ENCODE measurements at regions not wholly inside any gene's neighbourhood (a gene's known extent, or its start where the extent isn't known, plus 50 kb on each side); places are given as distances from the start of the nearest gene placed in this dataset.
"Not testable (repeated sequence)": the region's sequence is repeated elsewhere in the genome, so short reads cannot be mapped to it uniquely, and the experiment has no call there.

- DNase-seq = no peak
Observed at GRCh38 chr4:19187691-19188090, 1064.0 kb upstream of the SLIT2 start.

DNA sequence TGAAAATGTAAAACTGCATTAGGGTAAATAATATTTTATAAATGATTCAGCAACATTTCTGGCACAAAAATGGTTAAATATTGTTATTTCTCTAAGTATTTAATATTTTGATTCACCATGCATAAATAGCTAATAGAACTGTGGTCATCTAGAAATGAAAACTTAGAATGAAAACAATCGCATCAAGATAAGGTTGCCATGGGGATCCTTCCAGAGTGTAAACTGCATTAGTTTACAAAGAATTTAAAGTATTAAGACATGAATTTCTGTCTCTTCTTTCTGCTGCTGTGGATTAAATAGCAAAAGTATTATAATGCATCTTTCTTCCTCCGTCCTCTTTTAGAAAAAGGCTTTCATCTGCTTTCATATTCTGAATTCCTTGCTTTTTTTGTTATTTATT is 1064.6 kb upstream of the SLIT2 start:
- no peak for DNase-seq

DNA sequence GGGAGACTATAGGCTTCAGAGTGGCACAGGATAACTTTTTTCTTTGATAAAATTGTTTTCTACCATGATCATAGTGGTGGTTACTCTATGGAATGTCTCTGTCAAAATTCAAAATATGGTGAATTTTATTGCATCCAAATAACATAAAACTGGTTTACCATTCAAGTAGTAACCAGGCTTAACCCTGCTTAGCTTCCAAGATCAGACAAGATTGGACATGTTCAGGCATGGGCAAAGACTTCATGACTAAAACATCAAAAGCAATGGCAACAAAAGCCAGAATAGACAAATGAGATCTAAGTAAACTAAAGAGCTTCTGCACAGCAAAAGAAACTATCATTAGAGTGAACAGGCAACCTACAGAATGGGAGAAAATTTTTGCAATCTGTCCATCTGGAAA is 1070.1 kb upstream of the SLIT2 start:
- DNase-seq = not testable (repeated sequence)

DNA sequence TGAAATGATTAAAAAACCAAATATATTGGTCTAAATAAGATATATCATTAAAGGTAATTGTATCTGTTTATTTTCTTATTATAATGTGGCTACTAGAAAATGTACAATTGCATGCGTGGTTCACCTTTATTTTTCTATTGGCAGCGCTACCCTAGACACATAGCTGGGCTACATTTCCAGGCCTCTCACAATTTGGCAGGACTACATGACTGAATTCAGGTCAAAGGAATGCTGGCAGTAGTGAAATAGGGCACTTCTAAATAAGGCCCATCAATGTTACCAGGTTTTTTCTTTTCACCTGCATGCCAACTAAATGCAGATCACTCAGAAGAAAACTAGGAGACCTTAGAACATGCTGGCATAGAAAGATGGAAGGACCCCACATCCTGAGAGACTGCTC is 1072.9 kb upstream of the SLIT2 start:
- DNase-seq = no peak

DNA sequence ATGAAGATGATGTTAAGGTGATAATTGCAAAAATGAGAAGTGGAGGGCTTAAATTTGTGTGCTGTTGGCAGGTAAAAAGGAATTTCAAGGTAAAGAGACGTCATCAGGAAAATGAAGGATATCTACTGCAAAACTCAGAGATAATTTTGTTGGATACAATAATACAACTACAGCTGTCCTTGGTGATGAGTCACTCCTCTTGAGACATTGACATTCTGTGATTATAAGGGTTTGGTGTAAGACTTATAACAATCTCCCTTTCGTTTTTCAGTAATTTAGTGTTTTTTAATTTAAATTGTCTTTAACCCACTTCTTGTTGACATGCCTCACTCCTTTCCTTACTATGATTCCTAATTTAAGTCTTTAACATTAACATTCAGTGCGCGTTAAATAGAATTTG is 1074.1 kb upstream of the SLIT2 start:
- no peak for DNase-seq

DNA sequence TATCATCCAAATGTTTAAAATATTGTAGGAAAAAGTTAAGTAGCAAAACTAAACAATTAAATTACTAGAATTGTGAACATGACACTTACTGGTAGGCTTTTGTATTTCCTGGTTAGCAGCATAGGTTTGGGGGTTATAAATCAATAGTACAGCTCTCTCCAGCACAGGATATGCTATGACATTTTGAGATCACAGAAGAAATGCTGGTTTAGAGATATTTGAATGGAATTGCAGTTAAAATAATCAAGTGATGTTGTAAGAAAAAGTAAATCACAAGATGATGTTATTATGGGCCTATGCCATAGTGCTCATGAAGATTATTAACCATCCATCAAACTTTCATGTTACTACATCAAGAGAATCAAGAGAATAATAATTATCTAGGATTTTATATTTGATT is 1079.9 kb upstream of the SLIT2 start:
- DNase-seq = no peak

- DNase-seq = no peak
Observed at GRCh38 chr4:19167311-19167710, 1084.4 kb upstream of the SLIT2 start.

DNA sequence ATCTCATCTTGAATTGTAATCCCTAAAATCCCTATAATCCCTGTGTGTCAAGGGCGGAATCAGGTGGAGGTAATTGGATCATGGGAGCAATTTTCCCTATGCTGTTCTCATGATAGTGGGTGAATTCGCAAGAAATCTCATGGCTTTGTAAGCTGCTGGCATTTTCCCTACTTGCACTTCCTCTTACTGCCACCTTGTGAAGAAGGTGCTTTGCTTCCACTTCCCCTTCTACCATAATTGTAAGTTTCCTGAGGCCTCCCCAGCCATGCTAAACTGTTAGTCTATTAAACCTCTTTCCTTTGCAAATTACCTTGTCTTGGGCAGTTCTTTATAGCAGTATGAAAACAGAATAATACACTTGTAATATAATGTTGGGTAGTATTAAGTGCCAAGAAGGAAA is 1087.4 kb upstream of the SLIT2 start:
- DNase-seq = no peak

GRCh38 chr4:19159874-19160273 is 1091.8 kb upstream of the SLIT2 start:
- DNase-seq = no peak

GRCh38 chr4:19158107-19158809 is 1093.4 kb upstream of the SLIT2 start:
- DNase-seq = no peak

- no peak for DNase-seq
Observed at GRCh38 chr4:19156786-19157185, 1094.9 kb upstream of the SLIT2 start.

GRCh38 chr4:19155568-19155967 is 1096.1 kb upstream of the SLIT2 start:
- DNase-seq = no peak

DNA sequence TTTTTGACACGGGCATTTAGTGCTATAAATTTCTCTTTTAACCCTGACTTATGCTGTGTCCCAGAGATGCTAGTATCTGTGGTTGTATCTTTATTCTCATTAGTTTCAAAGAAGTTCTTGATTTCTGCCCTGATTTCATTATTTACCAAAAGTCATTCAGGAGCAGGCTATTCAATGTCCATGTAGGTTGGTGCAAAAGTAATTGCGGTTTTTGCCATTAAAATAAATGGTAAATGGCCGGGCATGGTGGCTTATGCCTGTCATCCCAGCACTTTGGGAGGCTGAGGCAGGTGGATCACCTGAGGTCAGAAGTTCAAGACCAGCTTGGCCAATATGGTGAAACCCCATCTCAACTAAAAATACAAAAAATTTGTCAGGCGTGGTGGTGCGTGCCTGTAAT is 1097.4 kb upstream of the SLIT2 start:
- not testable (repeated sequence) for DNase-seq

GRCh38 chr4:19152264-19152663 is 1099.4 kb upstream of the SLIT2 start:
- no peak for DNase-seq

GRCh38 chr4:19151684-19152083 is 1100.0 kb upstream of the SLIT2 start:
- no peak for DNase-seq

DNA sequence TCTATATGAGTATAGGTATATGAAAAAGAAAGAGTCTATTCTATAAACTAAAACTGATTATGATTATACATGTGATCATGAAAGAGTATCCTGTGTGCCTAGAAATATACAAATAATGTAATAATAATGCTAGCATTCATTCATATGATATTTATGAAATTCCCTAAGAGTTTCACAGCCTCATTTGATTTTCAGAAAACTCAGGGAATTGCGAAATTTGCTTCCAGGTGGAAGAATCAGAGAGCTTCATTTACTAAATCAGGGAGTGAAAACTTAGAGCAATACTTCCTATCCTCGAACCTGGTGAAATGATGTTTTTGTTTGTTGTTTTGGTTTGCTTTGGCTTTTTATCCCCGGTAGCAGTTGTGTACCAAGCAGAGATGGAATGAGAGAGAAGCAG is 1105.7 kb upstream of the SLIT2 start:
- DNase-seq = no peak

DNA sequence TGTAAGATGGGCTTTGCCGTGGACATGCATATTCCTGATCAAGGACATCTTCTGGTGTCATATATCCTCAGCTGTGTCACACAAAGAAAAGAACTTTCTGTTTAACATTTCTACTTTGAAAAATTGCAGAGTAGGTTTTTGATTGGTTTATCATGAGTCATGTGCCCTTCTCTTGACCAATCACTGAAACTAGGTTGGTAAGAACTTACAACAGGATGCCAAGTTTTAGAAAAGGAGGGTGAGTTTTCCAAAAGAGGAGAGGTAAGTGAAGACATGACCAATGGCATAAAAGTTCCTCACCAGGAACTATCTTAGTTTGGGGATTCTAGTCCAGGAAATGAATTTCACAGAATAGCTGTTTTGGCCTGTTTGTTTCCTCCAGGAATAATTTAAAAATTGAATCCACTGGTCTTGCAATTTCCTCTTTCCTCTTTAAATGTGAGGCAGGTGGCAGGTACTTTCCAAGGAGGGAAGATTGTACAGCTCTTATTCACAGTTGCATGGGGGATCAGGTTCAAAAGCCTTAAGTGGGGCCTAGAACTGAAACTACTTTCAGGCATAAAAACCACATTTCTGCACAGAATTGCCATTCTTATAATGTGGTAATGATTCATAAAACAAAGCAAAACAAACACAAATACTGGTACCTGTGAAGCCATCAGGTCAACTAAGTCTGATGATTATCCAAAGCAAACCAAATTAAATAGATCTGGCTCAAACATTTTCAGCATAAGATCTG is 1114.5 kb upstream of the LCORL start:
- no peak for DNase-seq

GRCh38 chr4:19134685-19135084 is 1113.1 kb upstream of the LCORL start:
- no peak for DNase-seq

GRCh38 chr4:19133315-19133714 is 1111.8 kb upstream of the LCORL start:
- DNase-seq = no peak

- no peak for DNase-seq
Observed at GRCh38 chr4:19130866-19131265, 1109.3 kb upstream of the LCORL start.

DNA sequence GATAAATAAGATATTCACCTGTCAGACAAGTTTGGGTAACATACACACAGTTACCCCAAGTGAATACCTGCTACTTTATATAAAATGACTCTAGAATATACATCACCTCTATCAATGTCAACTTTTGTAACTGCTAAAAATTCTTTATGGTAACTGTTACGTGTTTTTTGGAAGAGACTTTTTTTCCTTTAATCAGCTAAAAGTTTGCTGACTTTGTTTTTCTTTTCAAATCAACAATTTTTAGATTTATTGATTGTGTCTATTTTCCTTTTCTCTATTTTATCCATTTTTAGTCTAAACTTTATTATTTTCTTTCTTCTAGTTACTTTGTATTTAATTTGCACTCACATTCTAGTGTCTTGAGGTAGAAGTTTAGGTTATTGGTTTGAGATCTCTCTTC is 1106.6 kb upstream of the LCORL start:
- no peak for DNase-seq

DNA sequence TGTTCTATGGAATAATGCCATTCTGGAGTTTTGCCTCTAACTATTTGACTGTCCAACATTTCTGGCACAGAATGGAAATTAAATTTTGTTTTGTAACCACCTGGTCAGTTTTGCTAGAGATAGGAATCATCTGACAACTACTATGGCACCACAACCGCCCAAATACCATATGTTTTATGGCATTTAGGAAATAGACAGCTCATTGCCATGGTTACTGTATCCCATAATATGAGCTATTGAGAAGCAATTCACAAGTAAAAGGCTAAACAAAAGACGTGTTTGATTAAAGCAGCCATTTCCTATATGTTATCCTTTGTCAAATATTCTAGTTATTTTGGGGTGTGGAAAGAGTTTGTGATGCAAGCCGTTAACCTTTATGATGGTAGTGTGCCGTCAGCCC is 1105.3 kb upstream of the LCORL start:
- no peak for DNase-seq

- no peak for DNase-seq
Observed at GRCh38 chr4:19123681-19124080, 1102.1 kb upstream of the LCORL start.

DNA sequence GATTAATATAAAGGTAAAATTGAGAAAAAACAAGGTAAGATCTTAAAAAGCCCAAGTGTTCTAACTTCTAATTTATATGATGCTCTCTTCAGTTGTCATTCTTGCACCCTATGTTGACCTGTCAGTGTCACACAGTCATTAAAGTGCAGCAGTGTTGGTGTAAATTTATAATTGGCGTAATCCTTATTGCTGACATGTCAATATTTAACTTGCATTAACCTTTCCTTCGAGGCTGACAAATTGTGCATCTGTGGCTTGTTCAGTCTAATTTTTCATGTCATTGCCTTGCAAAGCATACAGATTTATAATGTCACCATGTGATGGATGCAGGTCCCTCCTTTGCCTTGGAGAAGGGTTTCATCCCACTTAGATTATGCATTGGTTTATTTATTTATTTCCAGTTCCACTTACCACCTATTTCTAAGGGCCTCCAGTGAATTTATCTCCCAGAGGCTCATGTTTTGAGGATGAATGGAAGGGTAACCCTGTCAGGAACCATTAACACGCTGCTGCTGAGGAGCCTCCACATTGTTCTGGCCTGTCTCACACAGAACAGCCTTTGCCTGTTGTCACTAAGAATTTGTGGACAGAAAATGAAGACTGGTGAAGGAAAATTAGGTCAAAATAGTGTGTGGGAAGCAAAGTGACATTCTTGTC is 1098.5 kb upstream of the LCORL start:
- no peak for DNase-seq
